GM12892 (cell line): ENCODE measurements at regions not wholly inside any gene's neighbourhood (a gene's known extent, or its start where the extent isn't known, plus 50 kb on each side); places are given as distances from the start of the nearest gene placed in this dataset.

Experiments used
- POLR2A ChIP-seq: IDR thresholded peaks from 2 replicates; pipeline ENCODE4 v1.6.1; 2011; ENCODE audit warnings: low read depth, low read length, control low read depth
- POLR2AphosphoS5 ChIP-seq: IDR thresholded peaks from 2 replicates; pipeline ENCODE4 v1.6.1; 2011; ENCODE audit warnings: low read depth, low read length, control low read depth
- TAF1 ChIP-seq: IDR thresholded peaks from 2 replicates; pipeline ENCODE4 v1.6.1; 2011; ENCODE audit warnings: low read depth, mild to moderate bottlenecking, control low read depth, low read length, borderline replicate concordance

- TF ChIP-seq POLR2AphosphoS5 = no peak
- no peak for TF ChIP-seq TAF1
- no peak for TF ChIP-seq POLR2A
Measured at GRCh38 chr9:73441890-73442818, 290.5 kb downstream of the ANXA1 start.
